Posterior cingulate gyrus (tissue), 11 donors: ENCODE measurements at regions not wholly inside any gene's neighbourhood (a gene's known extent, or its start where the extent isn't known, plus 50 kb on each side); places are given as distances from the start of the nearest gene placed in this dataset.

Source experiments
- DNase-seq, 10 donors: peaks; one replicate each; pipeline versions ENCODE4 v3.0.0 to v3.0.0-alpha.2; 2020 to 2021; ENCODE audit warnings: mixed read lengths in 3 of 10
- intact Hi-C: fragments of 100-400 bp; cut with DNase I; formaldehyde crosslinking; loops from one replicate; pipeline ENCODE4 v1.15.1; 2023

DNA sequence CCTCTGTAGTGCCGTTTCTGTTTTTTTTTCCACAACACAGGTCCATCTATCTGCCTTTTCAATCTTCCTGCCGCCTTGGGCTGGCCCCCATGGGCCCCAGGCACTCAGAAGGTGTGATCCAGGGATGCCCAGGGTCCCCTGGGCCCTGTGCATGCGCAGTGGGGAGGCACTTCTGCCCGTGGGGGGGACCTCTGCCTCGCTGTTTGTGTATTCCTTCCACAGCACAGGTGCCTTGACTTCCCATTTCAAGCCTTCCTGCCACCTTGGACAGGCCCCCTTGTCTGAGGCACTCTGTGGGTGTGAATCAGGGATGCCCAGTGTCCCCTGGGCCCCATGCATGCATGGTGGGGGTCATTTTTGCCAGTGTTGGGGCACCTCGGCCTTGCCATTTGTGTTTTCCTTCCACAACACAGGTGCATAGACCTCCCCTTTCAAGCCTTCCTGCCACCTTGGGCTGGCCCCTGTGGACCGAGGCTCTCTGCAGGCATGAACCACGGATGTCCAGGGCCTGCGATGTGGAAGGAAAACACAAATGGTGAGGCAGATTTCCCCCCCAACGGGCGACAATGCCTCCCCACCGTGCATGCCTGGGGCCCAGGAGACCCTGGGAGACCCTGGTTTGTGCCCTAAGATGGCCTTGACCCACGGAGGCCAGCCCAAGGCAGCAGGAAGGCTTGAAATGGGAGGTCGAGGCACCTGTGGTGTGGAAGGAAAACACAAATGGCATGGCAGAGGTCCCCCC, 366.5 kb downstream of the ALG10 start:
- intact Hi-C loops: no loop called here
- peak in 3 of 10 donors; percentile 50 to 72 (median 56) for DNase-seq

DNA sequence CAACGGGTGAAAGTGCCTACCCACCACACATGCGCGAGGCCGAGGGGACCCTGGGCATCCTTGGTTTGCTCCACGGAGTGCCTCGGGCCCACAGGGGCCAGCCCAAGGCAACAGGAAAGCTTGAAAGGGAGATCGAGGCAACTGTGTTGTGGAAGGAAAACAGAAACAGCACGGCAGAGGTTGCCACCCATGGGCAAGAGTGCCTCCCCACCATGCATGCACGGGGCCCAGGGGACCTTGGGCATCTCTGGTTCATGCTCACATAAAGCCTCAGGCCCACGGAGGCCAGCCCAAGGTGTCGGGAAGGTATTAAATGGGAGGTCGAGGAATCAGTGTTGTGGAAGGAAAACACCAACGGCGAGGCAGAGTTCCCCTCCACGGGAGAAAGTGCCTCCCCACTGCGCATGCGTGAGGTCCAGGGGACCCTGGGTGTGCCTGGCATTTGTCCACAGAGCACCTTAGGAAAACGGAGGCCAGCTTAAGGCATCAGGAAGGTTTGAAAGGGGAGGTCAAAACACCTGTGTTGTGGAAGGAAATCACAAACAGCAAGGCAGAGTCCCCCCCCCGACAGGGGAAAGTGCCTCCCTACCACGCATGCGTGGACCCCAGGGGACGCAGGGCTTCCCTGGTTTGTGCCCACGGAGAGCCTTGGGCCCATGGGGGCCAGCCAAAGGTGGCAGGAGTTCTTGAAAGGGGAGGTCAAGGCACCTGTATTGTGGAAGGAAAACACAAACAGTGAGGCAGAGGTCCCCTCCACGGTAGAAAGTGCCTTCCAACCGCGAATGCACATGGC, 367.3 kb downstream of the ALG10 start:
- intact Hi-C loops: no loop called here
- peak in 3 of 10 donors; percentile 62 to 68 (median 62) for DNase-seq

DNA sequence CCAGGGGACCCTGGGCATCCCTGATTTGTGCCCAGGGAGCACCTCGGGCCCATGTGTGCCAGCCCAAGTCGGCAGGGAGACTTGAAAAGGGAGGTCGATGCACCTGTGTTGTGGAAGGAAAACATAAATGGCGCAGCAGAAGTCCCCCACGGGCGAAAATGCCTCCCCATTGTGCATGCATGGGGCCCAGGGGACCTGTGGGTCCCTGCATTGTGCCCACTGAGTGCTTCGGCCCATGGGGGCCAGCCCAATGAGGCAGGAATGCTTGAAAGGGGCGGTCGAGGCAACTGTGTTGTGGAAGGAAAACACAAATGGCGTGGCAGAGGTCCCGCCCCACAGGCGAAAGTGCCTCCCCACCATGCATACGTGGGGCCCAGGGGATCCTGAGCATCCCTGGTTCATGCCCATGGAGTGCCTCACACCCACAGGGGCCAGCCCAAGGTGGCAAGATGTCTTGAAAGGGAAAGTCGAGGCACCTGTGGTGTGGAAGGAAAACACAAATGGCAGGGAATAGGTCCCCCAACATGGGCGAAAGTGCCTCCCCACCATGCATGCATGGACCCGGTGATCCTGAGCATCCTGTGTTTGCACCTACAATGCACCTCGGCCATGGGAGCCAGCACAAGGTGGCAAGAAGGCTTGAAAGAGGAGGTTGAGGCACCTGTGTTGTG, 368.0 kb downstream of the ALG10 start:
- peak in 3 of 10 donors; percentile 39 to 75 (median 54) for DNase-seq

DNA sequence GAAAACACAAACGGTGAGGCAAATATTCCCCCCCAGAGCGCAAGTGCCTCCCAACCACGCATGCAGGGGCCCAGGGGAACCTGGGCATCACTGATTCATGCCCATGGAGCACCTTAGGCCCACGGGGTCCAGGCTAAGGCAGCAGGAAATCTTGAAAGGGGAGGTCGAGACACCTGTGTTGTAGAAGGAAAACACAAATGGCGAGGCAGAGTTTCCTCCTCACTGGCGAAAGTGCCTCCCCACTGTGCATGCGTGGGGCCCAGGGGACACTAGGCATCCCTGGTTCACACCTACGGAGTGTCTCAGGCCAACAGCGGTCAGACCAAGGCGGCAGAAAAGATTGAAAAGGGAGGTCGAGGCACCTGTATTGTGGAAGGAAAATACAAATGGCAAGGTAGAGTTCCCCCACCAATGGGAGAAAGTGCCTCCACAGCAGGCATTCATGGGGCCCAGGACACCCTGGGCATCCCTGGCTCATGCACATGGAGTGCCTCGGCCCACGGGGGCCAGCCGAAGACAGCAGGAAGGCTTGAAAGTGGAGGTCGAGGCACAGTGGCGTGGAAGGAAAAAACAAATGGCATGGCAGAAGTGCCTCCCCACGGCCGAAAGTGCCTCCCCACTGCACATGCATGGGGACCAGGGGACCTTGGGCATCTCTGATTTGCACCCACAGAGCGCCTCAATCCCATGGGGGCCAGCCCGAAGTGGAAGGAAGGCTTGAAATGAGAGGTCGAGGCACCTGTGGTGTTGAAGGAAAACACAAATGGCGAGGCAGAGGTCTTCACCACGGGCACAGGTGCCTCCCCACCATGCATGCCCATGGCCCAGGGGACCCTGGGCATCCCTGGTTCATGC, 368.8 kb downstream of the ALG10 start:
- peak in 4 of 10 donors; percentile 4 to 60 (median 44) for DNase-seq
- intact Hi-C loops: no loop called here

More for the DNA sequence above, 368.0 kb downstream of the ALG10 start:
- intact Hi-C loops: no loop called here

DNA sequence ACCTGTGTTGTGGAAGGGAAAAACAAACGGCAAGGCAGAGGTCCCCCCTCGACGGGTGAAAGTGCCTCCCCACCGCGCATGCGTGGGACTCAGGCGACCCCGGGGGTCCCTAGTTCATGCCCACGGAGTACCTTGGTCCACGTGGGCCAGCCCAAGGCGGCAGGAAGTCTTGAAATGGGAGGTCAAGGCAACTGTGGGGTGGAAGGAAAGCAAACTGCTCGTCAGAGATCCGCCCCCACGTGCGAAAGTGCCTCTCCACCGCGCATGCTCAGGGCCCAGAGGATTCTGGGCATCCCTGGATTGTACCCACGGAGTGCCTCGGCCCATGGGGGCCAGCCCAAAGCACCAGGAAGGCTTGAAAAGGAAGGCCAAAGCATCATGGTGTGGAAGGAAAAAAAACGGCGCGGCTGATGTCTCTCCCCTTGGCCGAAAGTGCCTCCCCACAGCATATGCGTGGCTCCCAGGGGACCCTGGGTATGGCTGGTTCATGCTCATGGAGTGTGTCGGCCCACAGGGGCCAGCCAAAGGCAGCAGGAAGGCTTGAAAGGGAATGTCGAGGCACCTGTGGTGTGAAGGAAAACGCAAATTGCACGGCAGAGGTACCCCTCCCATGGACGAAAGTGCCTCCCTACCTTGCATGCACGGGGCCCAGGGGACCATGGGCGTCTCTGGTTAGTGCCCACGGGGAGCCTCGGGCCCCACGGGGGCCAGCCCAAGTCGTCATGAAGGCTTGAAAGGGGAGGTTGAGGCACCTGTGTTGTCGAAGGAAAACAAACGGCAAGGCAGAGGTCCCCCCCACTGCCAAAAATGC, 369.7 kb downstream of the ALG10 start:
- intact Hi-C loops: no loop called here
- peak in 6 of 10 donors; percentile 3 to 70 (median 32) for DNase-seq

DNA sequence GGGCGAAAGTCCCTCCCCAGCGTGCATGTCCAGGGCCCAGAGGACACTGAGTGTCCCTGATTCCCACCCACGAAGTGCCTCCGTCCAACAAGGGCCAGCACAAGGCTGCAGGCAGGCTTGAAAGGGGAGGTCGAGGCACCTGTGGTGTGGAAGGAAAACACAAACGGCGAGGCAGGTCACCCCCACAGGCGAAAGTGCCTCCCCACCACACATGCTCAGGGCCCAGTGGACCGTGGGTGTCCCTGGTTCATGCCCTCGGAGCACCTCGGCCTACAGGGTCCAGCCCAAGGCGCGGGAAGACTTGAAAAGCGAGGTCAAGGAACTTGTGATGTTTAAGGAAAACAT, 370.4 kb downstream of the ALG10 start:
- intact Hi-C loops: no loop called here
- DNase-seq: peak in 4 of 10 donors; percentile 1 to 79 (median 12)

DNA sequence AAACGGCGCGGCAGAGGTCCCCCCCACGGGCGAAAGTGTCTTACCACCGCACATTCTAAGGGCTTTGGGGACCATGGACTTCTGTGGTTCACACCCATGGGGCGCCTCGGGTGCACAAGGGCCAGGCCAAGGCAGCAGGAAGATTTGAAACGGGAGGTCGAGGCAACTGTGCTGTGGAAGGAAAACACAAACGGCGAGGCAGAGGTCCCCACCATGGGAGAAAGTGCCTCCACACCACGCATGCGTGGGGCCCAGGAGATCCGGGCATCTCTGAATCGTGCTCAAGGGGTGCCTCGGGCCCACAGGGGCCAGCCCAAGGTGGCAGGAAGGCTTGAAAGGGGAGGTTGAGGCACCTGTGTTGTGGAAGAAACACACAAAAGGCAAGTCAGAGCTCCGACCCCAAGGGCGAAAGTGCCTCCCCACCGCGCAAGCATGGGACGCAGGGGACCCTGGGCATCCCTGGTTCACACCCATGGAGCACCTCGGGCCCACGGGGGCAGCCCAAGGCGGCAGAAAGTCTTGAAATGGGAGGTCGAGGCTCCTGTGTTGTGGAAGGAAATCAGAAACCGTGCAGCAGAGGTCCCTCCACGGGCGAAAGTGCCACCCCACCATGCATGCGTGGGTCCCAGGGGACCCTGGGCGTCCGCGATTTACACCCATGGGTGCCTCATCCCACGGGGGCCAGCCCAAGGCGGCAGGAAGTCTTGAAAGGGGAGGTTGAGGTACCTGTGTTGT, 371.0 kb downstream of the ALG10 start:
- peak in 8 of 10 donors; percentile 5 to 78 (median 16) for DNase-seq
- intact Hi-C loops: no loop called here

DNA sequence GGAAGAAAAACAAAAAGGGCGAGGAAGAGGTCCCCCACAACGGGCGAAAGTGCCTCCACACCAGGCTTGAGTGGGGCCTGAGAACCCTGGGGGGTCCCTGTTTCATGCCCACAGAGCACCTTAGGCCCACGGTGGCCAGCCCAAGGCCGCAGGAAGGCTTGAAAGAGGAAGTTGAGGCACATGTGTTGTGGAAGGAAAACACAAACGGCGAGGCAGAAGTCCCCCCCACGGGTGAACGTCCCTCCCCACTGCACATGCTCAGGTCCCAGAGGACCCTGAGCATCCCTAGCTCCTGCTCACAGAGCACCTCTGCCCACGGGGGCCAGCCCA, 371.5 kb downstream of the ALG10 start:
- intact Hi-C loops: no loop called here

DNA sequence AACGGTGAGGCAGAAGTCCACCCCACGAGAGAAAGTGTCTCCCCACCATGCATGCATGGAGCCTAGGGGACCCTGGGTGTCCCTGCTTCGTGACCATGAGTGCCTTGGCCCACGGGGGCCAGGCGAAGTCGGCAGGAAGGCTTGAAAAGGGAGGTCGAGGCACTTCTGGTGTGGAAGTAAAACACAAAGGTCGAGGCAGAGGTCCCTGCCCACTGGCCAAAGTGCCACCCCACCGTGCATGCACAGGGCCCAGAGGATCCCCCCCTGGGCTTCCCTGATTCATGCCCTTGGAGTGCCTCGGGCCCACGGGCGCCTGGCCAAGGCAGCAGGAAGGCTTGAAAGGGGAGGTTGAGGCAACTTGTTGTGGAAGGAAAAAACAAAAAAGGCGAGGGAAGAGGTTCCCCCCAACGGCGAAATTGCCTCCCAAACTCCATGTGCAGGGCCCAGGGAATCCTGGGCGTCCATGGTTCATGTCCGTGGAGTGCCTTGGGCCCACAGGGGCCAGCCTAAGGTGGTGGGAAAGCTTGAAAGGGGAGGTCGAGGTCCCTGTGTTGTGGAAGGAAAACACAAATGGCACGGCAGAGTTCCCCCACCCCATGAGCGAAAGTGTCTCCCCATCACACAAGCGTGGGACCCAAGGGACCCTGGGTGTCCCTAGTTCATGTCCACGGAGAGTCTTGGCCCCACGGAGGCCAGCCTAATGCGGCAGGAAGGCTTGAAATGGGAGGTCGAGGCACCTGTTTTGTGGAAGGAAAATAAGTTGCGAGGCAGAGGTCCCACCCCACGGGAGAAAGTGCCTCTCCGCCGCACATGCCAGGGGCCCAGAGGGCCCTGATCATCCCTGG, 372.1 kb downstream of the ALG10 start:
- intact Hi-C loops: no loop called here
- DNase-seq: peak in 9 of 10 donors; percentile 2 to 80 (median 10)

More for the DNA sequence above, 371.5 kb downstream of the ALG10 start:
- peak in 3 of 10 donors; percentile 3 to 45 (median 5) for DNase-seq

DNA sequence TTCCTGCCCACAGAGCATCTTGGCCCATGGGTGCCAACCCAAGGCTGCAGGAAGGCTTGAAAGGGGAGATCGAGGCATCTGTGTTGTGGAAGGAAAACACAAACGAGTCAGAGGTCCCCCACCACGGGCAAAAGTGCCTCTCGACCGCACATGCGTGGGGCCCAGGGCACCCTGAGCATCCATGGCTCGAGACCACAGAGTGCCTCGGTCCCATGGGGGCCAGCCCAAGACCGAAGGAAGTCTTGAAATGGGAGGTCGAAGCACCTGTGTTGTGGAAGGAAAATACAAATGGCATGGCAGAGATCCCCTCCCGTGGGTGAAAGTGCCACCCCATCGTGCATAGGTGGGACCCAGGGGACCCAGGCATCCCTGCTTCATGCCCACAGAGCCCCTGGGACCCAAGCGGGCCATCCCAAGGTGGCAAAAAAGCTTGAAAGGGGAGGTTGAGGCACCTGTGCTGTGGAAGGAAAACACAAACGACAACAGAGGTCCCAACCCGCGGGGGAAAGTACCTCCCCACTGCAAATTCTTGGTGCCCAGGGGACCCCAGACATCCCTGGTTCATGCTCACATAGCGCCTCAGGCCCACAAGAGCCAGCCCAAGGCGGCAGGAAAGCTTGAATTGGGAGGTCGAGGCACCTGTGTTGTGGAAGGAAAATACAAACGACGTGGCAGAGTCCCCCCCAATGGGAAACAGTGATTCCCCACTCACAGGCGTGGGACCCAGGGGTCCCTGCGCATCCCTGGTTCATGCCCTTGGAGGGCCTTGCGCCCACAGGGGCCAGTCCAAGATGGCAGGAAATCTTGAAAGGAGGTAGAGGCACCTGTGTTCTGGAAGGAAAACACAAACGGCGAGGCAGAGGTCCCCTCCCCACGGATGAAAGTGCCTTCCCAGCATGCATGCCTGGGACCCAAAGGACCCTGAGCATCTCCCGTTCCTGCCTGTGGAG, 373.0 kb downstream of the ALG10 start:
- intact Hi-C loops: no loop called here
- DNase-seq: peak in 8 of 10 donors; percentile 1 to 63 (median 10)

DNA sequence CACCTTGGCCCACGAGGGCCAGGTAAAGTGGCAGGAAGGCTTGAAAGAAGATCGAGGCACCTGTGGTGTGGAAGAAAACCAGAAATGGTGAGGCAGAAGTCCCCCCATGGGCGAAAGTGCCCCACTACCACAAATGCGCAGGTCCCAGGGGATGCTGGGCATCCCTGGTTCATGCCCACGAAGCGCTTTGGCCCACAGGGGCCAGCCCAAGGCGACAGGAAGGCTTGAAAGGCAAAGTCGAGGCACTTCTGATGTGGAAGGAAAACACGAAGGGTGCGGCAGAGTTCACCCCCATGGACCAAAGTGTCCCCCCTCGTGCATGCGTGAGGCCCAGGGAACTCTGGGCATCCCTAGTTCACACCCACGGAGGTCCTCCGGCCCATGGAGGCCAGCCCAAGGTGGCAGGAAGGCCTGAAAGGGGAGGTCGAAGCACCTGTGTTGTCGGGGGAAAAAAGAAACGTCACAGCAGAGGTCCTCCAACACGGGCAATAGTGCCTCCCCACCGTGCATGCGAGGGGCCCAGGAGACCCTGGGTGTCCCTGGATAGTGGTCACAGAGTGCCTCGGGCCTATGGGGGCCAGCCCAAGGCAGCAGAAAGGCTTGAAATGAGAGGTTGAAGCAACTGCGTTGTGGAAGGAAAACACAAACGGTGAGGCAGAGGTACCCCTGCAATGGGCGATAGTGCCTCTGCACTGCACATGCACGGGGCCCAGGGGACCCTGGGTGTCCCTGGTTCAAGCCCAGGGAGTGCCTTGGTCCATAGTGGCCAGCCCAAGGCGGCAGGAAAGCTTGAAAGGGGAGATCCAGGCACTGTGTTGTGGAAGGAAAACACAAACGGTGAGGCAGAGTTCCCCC, 373.9 kb downstream of the ALG10 start:
- intact Hi-C loops: no loop called here
- DNase-seq: peak in 9 of 10 donors; percentile 1 to 84 (median 11)

DNA sequence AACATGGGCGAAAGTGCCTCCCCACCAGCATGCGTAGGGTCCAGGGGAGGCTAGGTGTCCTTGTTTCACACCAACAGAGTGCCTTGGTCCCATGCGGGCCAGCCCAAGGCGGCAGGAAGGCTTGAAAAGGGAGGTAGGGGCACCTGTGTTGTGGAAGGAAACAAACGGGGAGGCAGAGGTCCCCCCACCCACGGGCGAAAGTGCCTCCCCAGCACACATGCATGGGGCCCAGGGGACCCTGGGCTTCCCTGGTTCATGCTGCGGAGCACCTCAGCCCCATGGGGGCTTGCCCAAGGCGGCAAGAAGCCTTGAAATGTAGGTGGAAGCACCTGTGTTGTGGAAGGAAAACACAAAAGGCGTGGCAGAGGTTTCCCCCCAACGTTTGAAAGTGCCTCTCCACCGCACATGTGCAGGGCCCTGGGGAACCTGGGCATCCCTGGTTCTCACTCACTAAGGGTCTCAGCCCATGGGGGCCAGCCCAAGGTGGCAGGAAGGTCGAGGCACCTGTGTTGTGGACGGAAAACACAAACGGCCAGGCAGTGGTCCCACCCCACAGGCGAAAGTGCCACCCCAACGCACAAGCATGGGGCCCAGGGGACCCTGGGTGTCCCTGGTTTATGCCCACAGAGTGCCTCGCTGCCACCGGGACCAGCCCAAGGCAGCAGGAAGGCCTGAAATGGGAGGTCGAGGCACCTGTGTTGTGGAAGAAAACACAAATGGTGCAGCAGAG, 374.7 kb downstream of the ALG10 start:
- intact Hi-C loops: no loop called here
- DNase-seq: peak in 8 of 10 donors; percentile 1 to 73 (median 8)

DNA sequence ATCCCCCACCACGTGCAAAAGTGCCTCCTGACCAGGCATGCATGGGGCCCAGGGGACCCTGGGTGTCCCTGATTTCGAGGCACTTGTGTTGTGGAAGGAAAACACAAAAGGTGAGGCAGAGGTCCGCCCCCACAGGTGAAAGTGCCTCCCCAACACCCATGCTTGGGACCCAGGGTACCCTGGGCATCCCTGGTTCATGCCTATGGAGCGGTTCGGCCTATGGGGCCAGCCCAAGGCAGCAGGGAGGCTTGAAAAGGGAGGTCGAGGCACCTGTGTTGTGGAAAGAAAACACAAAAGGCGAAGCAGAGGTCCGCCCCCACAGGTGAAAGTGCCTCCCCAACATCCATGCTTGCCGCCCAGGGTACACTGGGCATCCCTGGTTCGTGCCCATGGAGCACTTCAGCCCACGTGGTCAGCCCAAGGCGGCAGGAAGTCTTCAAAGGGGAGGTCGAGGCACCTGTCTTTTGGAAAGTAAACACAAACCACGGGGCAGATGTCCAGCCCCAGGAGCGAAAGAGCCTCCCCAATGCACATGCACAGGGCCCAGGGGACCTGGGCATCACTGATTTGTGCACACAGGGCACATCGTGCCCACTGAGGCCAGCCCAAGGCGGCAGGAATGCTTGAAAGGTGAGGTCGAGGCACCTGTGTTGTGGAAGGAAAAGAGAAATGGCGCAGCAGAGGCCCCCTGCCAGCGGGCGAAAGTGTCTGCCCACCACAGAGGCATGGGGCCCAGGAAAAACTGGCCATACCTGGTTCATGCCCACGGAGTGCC, 375.5 kb downstream of the ALG10 start:
- peak in 9 of 10 donors; percentile 2 to 61 (median 5) for DNase-seq
- intact Hi-C loops: no loop called here

DNA sequence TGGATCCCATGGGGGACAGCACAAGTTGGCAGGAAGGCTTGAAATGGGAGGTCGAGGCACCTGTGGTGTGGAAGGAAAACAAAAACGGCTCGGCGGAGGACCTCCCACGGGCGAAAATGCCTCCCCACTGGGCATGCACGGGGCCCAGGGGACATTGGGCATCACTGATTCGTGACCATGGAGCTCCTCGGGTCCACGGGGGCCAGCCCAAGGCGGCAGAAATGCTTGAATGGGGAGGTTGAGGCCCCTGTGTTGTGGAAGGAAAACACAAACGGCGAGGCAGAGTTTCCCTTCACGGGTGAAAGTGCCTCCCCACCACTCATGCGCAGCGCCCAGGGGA, 376.0 kb downstream of the ALG10 start:
- peak in 8 of 10 donors; percentile 1 to 68 (median 10) for DNase-seq

More for the DNA sequence above, 376.0 kb downstream of the ALG10 start:
- intact Hi-C loops: no loop called here
